HG03135 (cell line): ENCODE measurements at regions not wholly inside any gene's neighbourhood (a gene's known extent, or its start where the extent isn't known, plus 50 kb on each side); places are given as distances from the start of the nearest gene placed in this dataset.
"Not testable (repeated sequence)": the region's sequence is repeated elsewhere in the genome, so short reads cannot be mapped to it uniquely, and the experiment has no call there.

Source experiments
- ATAC-seq: cut with Tn5 transposase; IDR thresholded peaks from one replicate; pipeline ENCODE4 v1.9.1; 2021; ENCODE audit warnings: mild to moderate bottlenecking, moderate library complexity; ENCODE audit not compliant: unreplicated experiment

GRCh38 chr13:64186503-64187250, 2771.0 kb upstream of the PCDH20 start:
- no peak for ATAC-seq

DNA sequence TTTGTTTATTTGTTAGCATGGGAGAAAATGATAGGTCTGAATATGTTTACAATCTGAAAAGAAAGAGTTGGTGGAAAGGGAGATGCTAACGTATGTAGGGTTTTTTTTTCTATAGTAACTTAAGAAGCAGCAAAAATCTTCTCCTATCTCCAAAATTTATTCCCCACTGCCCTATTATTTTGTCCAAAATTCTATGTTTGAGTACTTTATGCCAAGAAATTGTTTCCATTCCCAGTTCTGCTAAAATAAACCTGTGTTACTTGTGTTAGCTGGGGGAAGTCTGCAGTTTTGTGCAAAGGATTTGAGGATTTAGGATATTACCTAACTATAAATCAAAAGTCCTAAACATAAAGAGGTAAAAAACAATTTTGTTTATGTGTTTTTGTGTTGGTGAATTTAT, 2770.4 kb upstream of the PCDH20 start:
- no peak for ATAC-seq

DNA sequence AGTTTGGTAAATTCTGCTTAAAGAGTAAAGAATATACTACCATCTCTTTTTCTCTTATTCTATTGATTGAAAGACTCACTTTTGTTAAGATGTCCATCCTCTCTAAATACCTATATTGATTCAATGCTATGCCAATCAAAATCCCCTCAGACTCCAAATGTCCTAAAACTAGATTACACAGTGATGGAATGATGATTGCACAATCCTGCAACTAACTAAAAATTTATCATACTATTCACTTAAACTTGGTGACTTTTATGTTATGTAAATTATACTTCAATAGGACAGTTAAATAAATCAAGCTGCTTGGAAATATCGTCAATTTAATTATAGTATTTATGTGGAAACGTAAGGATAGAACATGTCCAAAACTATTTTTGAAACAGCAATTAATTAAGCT, 2765.1 kb upstream of the PCDH20 start:
- ATAC-seq = no peak

DNA sequence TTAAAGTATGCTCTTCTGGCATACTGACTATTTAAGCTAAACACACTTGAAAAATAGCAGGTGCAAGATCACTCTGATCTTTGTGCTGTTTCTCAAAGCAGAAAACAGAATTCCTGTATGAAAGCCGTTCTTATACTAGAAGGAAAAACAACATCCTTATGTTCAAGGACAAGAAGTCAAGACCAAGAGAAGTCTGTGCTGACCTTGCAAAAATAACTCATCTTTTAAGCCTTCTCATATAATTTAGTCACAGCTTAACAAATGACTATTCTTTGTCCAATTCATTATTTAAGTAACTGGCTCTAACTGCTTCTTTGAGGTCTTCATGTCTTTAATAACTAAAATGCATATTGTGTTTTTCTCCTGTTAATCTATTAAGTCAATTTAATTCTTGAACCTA, 2750.2 kb upstream of the PCDH20 start:
- no peak for ATAC-seq

- ATAC-seq = no peak
Measured at GRCh38 chr13:64164435-64164834, 2748.8 kb upstream of the PCDH20 start.

GRCh38 chr13:64160479-64160878, 2744.8 kb upstream of the PCDH20 start:
- ATAC-seq = no peak

DNA sequence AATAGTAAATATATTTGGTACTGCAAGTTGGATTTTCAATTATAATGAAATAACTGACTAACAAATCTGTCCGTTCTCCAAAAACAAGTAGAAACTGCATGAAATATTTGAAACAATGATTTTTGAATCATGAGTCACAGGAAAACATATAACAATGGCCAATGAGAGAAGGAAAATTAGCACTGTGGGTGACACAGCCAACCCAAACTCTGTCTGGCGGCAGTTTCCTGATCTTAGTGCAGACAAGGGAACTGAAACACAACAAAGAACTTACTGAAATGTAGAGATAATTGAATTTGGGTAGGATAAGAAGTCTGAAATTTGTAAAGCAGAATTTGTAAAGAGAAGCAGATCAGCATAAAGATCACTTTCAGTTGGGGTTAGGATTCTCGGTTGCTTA, 2743.3 kb upstream of the PCDH20 start:
- no peak for ATAC-seq

- ATAC-seq = no peak
Measured at GRCh38 chr13:64154514-64154913, 2738.9 kb upstream of the PCDH20 start.

- ATAC-seq = no peak
Measured at GRCh38 chr13:64130600-64130999, 2715.0 kb upstream of the PCDH20 start.

- no peak for ATAC-seq
Measured at GRCh38 chr13:64130171-64130570, 2714.5 kb upstream of the PCDH20 start.

DNA sequence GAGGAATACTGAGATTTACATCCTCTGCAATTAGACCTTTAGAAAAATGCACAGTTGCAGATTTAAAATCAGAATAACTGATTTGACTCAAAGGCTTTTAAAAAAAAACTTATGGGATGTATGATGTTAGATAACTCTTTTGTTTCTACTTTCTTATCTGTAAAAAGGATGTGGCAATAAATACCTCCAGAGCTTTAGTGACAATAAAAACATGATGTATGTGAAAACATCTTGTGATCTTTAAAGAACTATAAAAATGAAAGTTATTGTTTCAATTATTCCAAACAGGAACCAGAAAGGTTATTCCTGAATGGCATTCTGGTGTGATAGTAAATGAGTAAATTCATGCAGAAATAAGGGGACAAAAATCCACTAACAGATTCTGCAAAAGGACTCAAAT, 2712.2 kb upstream of the PCDH20 start:
- ATAC-seq = no peak

DNA sequence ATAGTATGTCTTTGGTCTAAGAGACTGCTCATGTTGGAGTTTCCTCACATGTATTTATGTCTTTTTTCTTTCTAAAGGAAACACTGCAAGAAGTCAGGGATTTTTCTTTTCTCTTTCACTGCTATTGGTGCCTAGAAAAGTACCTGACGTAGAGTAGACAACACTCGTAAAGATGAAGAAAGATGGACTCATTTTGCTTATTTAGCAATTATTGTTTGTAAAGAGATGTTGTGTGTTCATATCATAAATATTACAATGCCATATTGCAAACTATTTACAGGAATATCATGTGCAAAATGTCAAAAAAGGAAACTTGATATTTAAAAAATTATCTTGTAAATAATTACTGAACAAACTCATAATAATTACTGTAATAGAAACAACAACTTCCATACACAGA, 2711.5 kb upstream of the PCDH20 start:
- ATAC-seq = no peak

- not testable (repeated sequence) for ATAC-seq
Measured at GRCh38 chr13:64121023-64121709, 2705.5 kb upstream of the PCDH20 start.

- no peak for ATAC-seq
Measured at GRCh38 chr13:64099994-64100393, 2684.3 kb upstream of the PCDH20 start.

DNA sequence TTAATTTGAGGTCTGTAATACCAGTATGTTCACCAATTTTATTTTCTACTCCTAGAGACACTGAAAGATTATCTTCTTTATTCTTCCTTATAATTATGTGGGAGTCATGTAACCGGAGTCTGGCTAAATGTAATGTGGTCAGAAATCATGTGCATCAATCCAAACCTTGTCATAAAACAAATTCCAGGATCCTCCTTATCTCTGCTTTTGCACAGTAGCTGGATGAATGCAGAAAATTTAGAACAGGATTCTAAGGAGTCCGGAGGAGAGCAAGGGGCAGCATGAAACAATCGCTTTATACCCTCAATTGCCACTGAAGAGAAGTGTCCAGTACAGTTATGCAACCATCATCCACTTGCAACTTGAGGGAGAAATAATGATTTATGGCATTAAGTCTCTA, 2674.7 kb upstream of the PCDH20 start:
- ATAC-seq = no peak

DNA sequence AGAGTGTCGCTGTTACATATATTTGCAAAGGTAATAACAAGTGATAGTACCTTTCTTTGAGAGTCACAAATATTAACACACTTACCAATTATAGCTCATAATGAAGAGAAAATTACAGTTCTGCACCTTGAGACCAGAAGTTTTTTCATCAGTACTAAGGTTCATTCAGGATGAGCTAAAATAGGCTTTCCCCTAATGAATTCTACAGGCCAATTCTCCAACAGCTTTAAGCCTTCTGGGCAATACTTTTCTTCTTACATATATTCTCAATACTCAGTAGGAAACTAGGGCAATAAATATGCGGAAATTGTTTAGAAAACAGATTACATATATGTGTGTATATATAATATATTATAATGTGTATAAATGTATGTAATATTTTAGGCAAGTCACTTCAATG, 2672.8 kb upstream of the PCDH20 start:
- no peak for ATAC-seq

GRCh38 chr13:64087624-64088023, 2672.0 kb upstream of the PCDH20 start:
- no peak for ATAC-seq

GRCh38 chr13:64083811-64084210, 2668.2 kb upstream of the PCDH20 start:
- no peak for ATAC-seq

DNA sequence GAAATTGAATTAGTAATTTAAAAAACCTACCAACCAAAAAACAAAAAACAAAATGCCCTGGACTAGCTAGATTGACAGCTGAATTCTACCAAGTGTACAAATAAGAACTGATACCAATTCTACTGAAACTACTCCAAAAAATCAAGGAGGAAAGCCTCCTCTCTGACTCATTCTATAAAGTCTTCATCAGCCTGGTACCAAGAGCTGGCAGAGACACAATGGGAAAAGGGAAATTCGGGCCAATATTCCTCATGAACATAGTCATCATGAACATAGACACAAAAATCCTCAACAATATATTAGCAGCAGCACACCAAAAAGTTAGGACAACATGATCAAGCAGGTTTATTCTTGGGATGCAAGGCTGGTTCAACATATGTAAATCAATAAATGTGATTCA, 2667.7 kb upstream of the PCDH20 start:
- ATAC-seq = no peak

GRCh38 chr13:64078480-64078936, 2662.9 kb upstream of the PCDH20 start:
- ATAC-seq = no peak

DNA sequence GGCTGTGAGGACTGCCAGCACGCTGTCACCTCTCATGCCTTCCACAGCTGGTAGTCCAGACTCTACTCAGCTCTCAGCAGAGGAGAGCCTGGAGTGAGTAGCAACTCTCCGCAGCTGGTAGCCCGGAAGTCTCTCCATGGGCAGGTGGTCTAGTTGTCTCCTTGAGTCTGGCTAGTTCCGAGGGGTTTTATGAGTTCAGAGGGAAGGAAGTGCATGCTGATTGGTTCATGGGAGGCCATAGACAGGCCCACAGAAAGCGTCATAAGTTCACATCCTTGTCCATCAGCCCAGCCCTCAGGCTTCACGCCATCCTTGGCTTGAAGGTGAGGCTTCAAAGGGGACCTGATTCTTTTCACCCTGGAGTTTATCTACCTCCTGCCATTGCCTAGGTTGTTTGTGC, 2662.4 kb upstream of the PCDH20 start:
- no peak for ATAC-seq

- ATAC-seq = not testable (repeated sequence)
Measured at GRCh38 chr13:64077132-64077835, 2661.6 kb upstream of the PCDH20 start.
